SIG-M5 (cell line): ENCODE measurements at regions not wholly inside any gene's neighbourhood (a gene's known extent, or its start where the extent isn't known, plus 50 kb on each side); places are given as distances from the start of the nearest gene placed in this dataset.

Experiments used
- DNase-seq: peaks from one replicate; lab custom pipeline; 2025; lab: John Stamatoyannopoulos, UW

- no peak for DNase-seq
These were observed 446.2 kb upstream of the SLC14A2 start for GRCh38 chr18:45168866-45169600.

- DNase-seq: no peak
These were observed 445.7 kb upstream of the SLC14A2 start for GRCh38 chr18:45169610-45170009.

- DNase-seq: no peak
These were observed 443.5 kb upstream of the SLC14A2 start for GRCh38 chr18:45171679-45172191.

GRCh38 chr18:45173327-45173726 is 441.9 kb upstream of the SLC14A2 start:
- DNase-seq: no peak

GRCh38 chr18:45173799-45174519 is 441.3 kb upstream of the SLC14A2 start:
- DNase-seq: no peak

GRCh38 chr18:45174629-45175136 is 440.6 kb upstream of the SLC14A2 start:
- no peak for DNase-seq

- DNase-seq: no peak
These were observed 439.8 kb upstream of the SLC14A2 start for GRCh38 chr18:45175511-45175910.

GRCh38 chr18:45186832-45187231 is 428.4 kb upstream of the SLC14A2 start:
- no peak for DNase-seq

- DNase-seq: no peak
These were observed 423.5 kb upstream of the SLC14A2 start for GRCh38 chr18:45191795-45192194.

- no peak for DNase-seq
These were observed 417.7 kb upstream of the SLC14A2 start for GRCh38 chr18:45197526-45197970.

- no peak for DNase-seq
These were observed 416.8 kb upstream of the SLC14A2 start for GRCh38 chr18:45198526-45198925.

GRCh38 chr18:45201029-45201428 is 414.2 kb upstream of the SLC14A2 start:
- DNase-seq: no peak

GRCh38 chr18:45201489-45201888 is 413.8 kb upstream of the SLC14A2 start:
- DNase-seq: no peak

- DNase-seq: no peak
These were observed 413.2 kb upstream of the SLC14A2 start for GRCh38 chr18:45202061-45202460.

GRCh38 chr18:45203677-45204076 is 411.6 kb upstream of the SLC14A2 start:
- DNase-seq: no peak

GRCh38 chr18:45207328-45207727 is 407.9 kb upstream of the SLC14A2 start:
- DNase-seq: no peak

- DNase-seq: no peak
These were observed 407.1 kb upstream of the SLC14A2 start for GRCh38 chr18:45208164-45208563.

GRCh38 chr18:45212181-45213039 is 402.9 kb upstream of the SLC14A2 start:
- DNase-seq: peak; percentile 49

- no peak for DNase-seq
These were observed 402.3 kb upstream of the SLC14A2 start for GRCh38 chr18:45213040-45213333.

- no peak for DNase-seq
These were observed 396.8 kb upstream of the SLC14A2 start for GRCh38 chr18:45218436-45218835.

- no peak for DNase-seq
These were observed 393.9 kb upstream of the SLC14A2 start for GRCh38 chr18:45221363-45221762.

GRCh38 chr18:45222180-45222579 is 393.1 kb upstream of the SLC14A2 start:
- DNase-seq: no peak
